WERI-Rb-1 (cell line): ENCODE measurements at regions not wholly inside any gene's neighbourhood (a gene's known extent, or its start where the extent isn't known, plus 50 kb on each side); places are given as distances from the start of the nearest gene placed in this dataset.

Experiments used
- DNase-seq: peaks from one replicate; pipeline ENCODE4 v3.0.0-alpha.2; 2020
- H3K27ac ChIP-seq: fragments of 250-450 bp; sonication (Bioruptor Pico); 2 replicates; pipeline ENCODE4 v1.5.1; 2020; ENCODE audit warnings: mild to moderate bottlenecking, moderate library complexity
- H3K27me3 ChIP-seq: fragments of 250-450 bp; sonication (Bioruptor Pico); 2 replicates; pipeline ENCODE4 v1.5.1; 2021; ENCODE audit warnings: mild to moderate bottlenecking, low read depth, moderate library complexity; ENCODE audit not compliant: insufficient read depth, severe bottlenecking
- H3K36me3 ChIP-seq: fragments of 250-450 bp; sonication (Bioruptor Pico); 2 replicates; pipeline ENCODE4 v1.5.1; 2020; ENCODE audit warnings: mild to moderate bottlenecking, moderate library complexity
- H3K4me3 ChIP-seq: 2 replicates; pipeline ENCODE4 v1.5.1; 2011; ENCODE audit warnings: low read depth, mild to moderate bottlenecking, control low read depth, low read length
- H3K9me3 ChIP-seq: fragments of 250-450 bp; sonication (Bioruptor Pico); 2 replicates; pipeline ENCODE4 v1.5.1; 2021; ENCODE audit warnings: mild to moderate bottlenecking, moderate library complexity; ENCODE audit not compliant: severe bottlenecking
- CTCF ChIP-seq: IDR thresholded peaks from 2 replicates; pipeline ENCODE4 v1.5.1; 2011; ENCODE audit warnings: low read depth, mild to moderate bottlenecking, control low read depth, inconsistent platforms, low read length

- H3K27ac ChIP-seq = no peak overlapping the region
- no peak overlapping the region for H3K4me3 ChIP-seq
- H3K27me3 ChIP-seq = no peaks in the 10 kb centered on the region
- TF ChIP-seq CTCF = no peak
- H3K9me3 ChIP-seq = no peaks in the 10 kb centered on the region
- no peaks in the 10 kb centered on the region for H3K36me3 ChIP-seq
- no peak for DNase-seq
These were observed 147.1 kb upstream of the SH3BP4 start for GRCh38 chr2:234804704-234805103.

- TF ChIP-seq CTCF = no peak
- no peak for DNase-seq
- Histone ChIP-seq H3K27ac (no peak overlapping the region), H3K27me3 (no peaks in the 10 kb centered on the region), H3K36me3 (no peaks in the 10 kb centered on the region), H3K4me3 (no peak overlapping the region), H3K9me3 (no peaks in the 10 kb centered on the region)
These were observed 149.0 kb upstream of the SH3BP4 start for GRCh38 chr2:234802845-234803171.

GRCh38 chr2:234802071-234802844 lies 149.6 kb upstream of the SH3BP4 start:
- Histone ChIP-seq H3K4me3 (no peak overlapping the region), H3K27me3 (no peaks in the 10 kb centered on the region), H3K36me3 (no peaks in the 10 kb centered on the region), H3K9me3 (no peaks in the 10 kb centered on the region), H3K27ac (no peak overlapping the region)
- no peak for TF ChIP-seq CTCF
- no peak for DNase-seq

- Histone ChIP-seq H3K36me3 (no peaks in the 10 kb centered on the region), H3K27ac (peak overlapping the region; percentile 85), H3K4me3 (no peak overlapping the region), H3K27me3 (no peaks in the 10 kb centered on the region), H3K9me3 (no peaks in the 10 kb centered on the region)
- DNase-seq = peak; percentile 90
- no peak for TF ChIP-seq CTCF
These were observed 154.1 kb upstream of the SH3BP4 start for GRCh38 chr2:234797566-234798250.

- no peak overlapping the region for H3K4me3 ChIP-seq
- peak; percentile 37 for DNase-seq
- no peaks in the 10 kb centered on the region for H3K9me3 ChIP-seq
- peak overlapping the region; percentile 85 for H3K27ac ChIP-seq
- no peaks in the 10 kb centered on the region for H3K27me3 ChIP-seq
- no peak for TF ChIP-seq CTCF
- no peaks in the 10 kb centered on the region for H3K36me3 ChIP-seq
These were observed 155.7 kb upstream of the SH3BP4 start for GRCh38 chr2:234796045-234796591.
